Bone marrow (tissue), 2 donors: ENCODE measurements at regions not wholly inside any gene's neighbourhood (a gene's known extent, or its start where the extent isn't known, plus 50 kb on each side); places are given as distances from the start of the nearest gene placed in this dataset.

Experiments used
- DNase-seq, 2 donors: peaks; one replicate each; lab custom pipeline; 2025; lab: John Stamatoyannopoulos, UW

- DNase-seq: no peak
Measured at GRCh38 chr3:27865731-27866130, 143.6 kb upstream of the EOMES start.

DNA sequence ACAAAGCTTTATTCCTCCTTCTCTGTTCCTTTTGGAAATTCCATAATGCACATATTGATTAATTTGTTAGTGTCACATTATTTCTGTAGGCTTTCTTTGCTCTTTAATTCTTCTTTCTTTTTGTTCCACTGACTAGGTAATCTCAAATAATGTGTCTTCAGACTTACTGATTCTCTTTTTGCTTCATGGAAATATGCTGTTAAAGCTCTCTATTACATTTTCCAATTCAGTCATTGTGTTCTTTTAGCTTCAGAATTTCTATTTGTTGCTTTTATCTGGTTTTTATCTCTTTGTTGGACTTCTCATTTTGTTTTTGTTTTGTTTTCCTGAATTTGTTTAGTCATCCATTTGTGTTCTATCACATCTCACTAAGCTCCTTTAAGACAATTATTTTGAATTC is 147.0 kb upstream of the EOMES start:
- DNase-seq: no peak

GRCh38 chr3:27877061-27878013 is 155.2 kb upstream of the EOMES start:
- DNase-seq: no peak

DNA sequence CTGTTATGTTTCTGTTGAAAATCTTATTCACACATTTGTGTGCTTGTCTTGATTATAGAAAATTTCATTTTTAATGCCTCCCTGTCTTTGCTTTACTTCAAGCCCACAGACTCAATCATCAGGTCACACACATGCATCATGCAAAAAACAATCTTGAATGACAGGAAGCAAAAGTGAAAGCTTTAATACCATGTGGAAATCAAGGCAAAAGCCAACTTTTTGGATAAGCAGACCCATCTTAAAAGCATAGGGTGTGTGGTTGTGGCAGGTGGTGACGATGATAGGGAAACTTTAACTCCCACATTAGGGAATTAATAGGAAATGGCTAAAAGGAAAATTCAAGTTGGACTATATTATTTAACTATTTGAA is 155.9 kb upstream of the EOMES start:
- DNase-seq: no peak

GRCh38 chr3:27880969-27881892 is 159.1 kb upstream of the EOMES start:
- peak in 1 of 2 donors; percentile 53 for DNase-seq

- DNase-seq: no peak
Measured at GRCh38 chr3:27883266-27883665, 161.1 kb upstream of the EOMES start.

GRCh38 chr3:27885641-27886040 is 163.5 kb upstream of the EOMES start:
- DNase-seq: no peak

DNA sequence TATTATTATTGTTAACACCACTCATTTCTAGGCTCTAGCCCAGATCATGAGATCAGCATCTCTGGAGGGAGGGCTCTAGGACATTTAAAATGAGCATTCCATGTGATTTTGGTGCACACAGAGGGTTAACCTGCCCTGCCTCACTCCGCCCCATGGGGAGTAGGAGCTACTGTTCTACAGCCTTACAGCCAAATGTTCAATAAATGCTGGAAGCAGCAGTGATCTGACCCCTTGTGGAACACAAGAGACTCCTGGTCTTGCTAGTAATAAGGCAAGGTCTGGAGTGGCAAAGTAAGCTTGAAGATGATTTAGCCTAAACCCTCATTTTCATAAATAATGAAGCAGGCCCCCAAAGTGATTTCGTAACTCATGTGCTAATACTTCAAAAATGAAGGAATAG is 166.4 kb upstream of the EOMES start:
- DNase-seq: no peak

DNA sequence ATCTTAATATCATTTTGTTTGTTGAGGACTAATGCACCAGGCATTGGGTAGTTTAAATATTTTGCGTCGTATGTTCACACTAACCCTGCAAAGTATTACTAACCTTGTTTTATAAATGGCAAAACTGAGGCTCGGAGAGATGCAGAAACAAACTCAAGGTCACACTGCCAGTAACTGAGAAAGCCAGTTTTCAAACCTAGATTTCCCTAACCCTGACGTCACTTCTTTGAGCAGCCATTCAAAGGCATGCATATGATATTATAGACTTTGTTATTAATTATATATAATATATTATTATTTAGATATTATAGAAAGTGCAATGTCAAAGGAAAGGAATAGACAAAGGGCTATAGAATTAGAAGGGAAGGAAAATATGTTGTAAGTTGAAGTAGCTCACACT is 167.6 kb upstream of the EOMES start:
- no peak for DNase-seq

GRCh38 chr3:27900316-27900715 is 178.2 kb upstream of the EOMES start:
- no peak for DNase-seq

- DNase-seq: no peak
Measured at GRCh38 chr3:27903446-27903845, 181.3 kb upstream of the EOMES start.

DNA sequence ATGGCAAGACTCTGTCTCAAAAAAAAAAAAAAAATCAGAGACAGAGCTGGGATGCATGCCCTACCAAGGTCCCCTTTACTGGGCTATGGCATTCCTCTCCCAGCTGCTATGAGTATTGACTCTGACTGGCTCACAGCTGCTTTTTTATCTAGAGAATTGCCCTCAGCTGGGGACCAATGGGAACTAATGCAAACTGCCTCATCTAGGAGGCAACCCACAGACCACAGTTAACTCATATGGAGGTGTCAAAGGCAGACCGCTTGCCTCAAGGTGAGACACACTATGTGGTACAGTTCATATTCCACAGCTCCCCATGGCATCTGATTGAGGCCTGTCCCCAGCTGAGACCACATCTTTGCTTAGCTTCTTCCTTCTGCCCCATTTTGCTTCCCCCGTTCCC is 183.5 kb upstream of the EOMES start:
- DNase-seq: no peak

- no peak for DNase-seq
Measured at GRCh38 chr3:27907148-27907547, 185.0 kb upstream of the EOMES start.

- no peak for DNase-seq
Measured at GRCh38 chr3:27907929-27908328, 185.8 kb upstream of the EOMES start.

GRCh38 chr3:27910456-27910855 is 188.3 kb upstream of the EOMES start:
- no peak for DNase-seq

DNA sequence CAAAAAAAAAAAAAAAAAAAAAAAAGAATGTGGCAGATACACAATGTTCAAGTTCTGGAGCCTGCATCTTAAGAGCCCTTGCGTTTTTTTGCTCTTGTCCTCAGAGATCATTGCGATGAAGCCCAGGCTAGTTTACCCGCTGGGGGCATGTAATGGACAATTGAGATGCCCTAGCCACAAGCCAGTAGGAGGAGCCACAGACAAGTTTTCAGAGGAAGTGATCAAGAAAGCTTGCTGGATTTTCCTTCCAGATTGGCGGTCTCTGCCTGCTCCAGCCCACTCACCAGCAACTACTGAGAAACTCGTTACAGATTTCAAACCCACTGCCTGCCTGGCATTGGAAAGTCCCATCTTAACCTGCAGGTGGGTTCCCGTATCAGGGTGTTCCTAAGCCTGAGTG is 192.1 kb upstream of the EOMES start:
- no peak for DNase-seq

DNA sequence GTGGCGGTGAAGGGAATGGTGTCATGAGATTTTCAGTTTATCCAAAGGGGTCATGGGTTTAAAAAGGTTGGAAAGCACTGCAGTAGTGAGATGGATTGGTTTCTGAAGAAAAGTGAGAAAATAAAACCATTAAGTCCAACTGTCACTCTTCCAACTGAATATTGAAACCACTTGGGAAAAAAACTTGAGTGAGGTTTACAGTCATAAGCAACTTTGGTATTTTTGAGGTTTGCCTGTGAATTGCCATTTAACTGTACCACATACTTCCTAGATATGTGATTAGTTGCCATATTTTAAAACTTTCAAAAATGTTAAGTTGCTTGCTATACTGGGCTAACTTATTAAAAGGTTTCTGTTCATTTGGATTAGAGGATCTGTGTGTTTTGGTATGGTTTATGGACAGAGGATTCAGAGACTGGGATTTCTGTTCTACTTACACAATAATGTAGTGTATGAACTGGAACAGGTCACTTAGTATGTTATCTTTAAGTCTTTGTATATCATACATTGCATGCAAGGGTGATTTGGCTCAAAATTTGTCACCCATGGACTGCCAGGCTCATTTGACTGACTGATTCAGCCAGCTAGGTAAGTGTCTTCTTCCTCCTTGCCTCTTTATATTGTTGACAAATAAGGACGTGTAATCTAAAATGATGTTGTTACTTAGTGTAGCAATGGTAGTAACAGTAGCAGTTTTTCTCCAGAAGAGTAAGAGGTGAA is 201.4 kb upstream of the EOMES start:
- DNase-seq: no peak

- no peak for DNase-seq
Measured at GRCh38 chr3:27927882-27928281, 205.8 kb upstream of the EOMES start.

DNA sequence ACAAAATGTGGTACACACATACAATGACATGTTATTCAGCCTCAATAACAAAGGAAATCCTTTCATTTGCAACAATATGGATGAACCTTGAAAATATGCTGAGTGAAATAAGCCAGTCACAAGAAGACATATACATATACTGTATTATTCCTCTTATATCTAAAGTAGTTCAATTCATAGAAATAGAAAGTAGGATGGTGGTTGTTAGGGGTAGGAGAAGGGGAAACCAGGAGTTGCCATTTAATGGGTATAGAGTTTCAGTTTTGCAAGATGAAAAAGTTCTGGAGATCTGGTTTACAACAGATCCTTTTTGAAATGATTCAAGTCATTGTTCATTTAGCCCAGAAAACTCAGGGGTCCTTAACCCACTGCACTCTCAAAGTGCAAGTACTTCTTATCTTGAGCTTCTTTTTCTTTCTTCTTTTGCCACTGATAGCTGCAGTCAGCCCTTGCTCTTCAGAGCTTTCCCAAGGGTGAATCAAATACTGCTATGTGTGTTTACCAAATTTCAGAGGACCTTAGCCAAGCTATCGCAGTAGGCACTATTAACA is 208.0 kb upstream of the EOMES start:
- no peak for DNase-seq

- DNase-seq: no peak
Measured at GRCh38 chr3:27935492-27935891, 213.4 kb upstream of the EOMES start.

DNA sequence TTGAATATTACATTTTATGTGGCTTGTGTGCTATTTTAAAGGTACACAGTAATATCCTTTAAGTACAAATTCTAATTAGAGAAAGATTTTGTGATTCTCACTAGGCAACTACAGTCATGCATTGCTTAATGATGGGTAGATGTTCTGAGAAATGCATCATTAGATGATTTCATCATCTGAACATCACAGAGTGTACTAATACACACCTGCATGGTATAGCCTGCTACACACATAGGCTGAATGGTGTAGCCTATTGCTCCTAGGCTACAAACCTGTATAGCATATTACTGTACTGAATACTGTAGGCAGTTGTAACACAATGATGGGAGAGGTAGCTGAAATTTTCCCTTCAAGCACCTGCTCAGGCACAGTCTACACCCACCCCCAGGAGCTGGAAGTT is 217.4 kb upstream of the EOMES start:
- no peak for DNase-seq

- DNase-seq: no peak
Measured at GRCh38 chr3:27939940-27940339, 217.8 kb upstream of the EOMES start.
